ENCODE measurements at regions not wholly inside any gene's neighbourhood (a gene's known extent, or its start where the extent isn't known, plus 50 kb on each side); places are given as distances from the start of the nearest gene placed in this dataset.
A peak's percentile ranks its signal among the peaks of the same experiment; 100 is the strongest.

GRCh38 chr13:33520468-33520839 is 234.9 kb upstream of the STARD13 start:
- DNase-seq, result no peak

- DNase-seq, result no peak
These were observed 238.5 kb upstream of the STARD13 start for GRCh38 chr13:33524086-33524485.

GRCh38 chr13:33525763-33526162 is 240.2 kb upstream of the STARD13 start:
- no peak for DNase-seq

GRCh38 chr13:33526718-33527117 is 241.2 kb upstream of the STARD13 start:
- no peak for DNase-seq

GRCh38 chr13:33528896-33529295 is 243.3 kb upstream of the STARD13 start:
- DNase-seq, result no peak

GRCh38 chr13:33531484-33531883 is 245.9 kb upstream of the STARD13 start:
- no peak for DNase-seq

GRCh38 chr13:33535061-33535460 is 249.5 kb upstream of the STARD13 start:
- DNase-seq, result no peak

GRCh38 chr13:33536601-33537000 is 251.0 kb upstream of the STARD13 start:
- DNase-seq, result no peak

GRCh38 chr13:33537026-33537425 is 251.5 kb upstream of the STARD13 start:
- no peak for DNase-seq

GRCh38 chr13:33537676-33538075 is 252.1 kb upstream of the STARD13 start:
- DNase-seq, result no peak

- no peak for DNase-seq
These were observed 255.9 kb upstream of the STARD13 start for GRCh38 chr13:33541456-33541855.

- no peak for DNase-seq
These were observed 256.4 kb upstream of the STARD13 start for GRCh38 chr13:33541962-33542308.

GRCh38 chr13:33542309-33543088 is 256.9 kb upstream of the STARD13 start:
- DNase-seq, result peak; percentile 98

- DNase-seq, result no peak
These were observed 257.5 kb upstream of the STARD13 start for GRCh38 chr13:33543089-33543459.

GRCh38 chr13:33543631-33544265 is 258.2 kb upstream of the STARD13 start:
- no peak for DNase-seq

GRCh38 chr13:33544308-33544707 is 258.8 kb upstream of the STARD13 start:
- no peak for DNase-seq

- no peak for DNase-seq
These were observed 259.9 kb upstream of the STARD13 start for GRCh38 chr13:33545492-33545891.

- DNase-seq, result no peak
These were observed 261.5 kb upstream of the STARD13 start for GRCh38 chr13:33547035-33547434.

- no peak for DNase-seq
These were observed 262.5 kb upstream of the STARD13 start for GRCh38 chr13:33548069-33548468.

GRCh38 chr13:33550276-33550675 is 264.7 kb upstream of the STARD13 start:
- DNase-seq, result no peak

GRCh38 chr13:33550885-33551284 is 265.3 kb upstream of the STARD13 start:
- DNase-seq, result no peak

- DNase-seq, result no peak
These were observed 262.8 kb upstream of the RFC3 start for GRCh38 chr13:33554919-33555791.

GRCh38 chr13:33556828-33557227 is 261.1 kb upstream of the RFC3 start:
- DNase-seq, result no peak

- DNase-seq, result no peak
These were observed 257.2 kb upstream of the RFC3 start for GRCh38 chr13:33560726-33561125.

Measured in activated CD8-positive, alpha-beta memory T cell treated with anti-CD3 and anti-CD28 coated beads, Interleukin-2, amount 50 U/mL, for 4 hours (primary cell).